ENCODE measurements at regions not wholly inside any gene's neighbourhood (a gene's known extent, or its start where the extent isn't known, plus 50 kb on each side); places are given as distances from the start of the nearest gene placed in this dataset.

DNA sequence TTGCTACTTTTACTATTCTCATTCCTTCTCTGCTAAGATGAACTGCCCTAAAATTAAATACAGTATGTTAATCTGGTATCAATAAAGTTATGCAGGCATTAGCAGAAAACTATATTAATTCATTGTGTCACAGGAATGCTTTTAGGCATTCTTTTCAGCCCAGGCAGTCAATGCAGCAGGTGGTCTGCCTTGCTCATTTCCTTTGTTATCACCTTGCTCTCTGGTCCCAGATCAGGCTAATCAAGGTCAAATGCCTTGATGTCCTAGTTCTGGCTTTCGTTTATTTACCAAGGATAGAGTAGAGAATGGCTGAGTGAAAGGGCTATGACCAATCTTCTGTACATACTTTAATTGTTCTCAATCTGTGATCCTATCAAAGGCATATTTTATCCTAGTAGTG, 1023.6 kb downstream of the TMEM182 start:
- H3K4me3 ChIP-seq, result no peak overlapping the region
- H3K36me3 ChIP-seq (ENCODE audit: low read depth), result no peaks in the 10 kb centered on the region
- no peaks in the 10 kb centered on the region for H3K4me1 ChIP-seq (ENCODE audit: low read depth)
- no peak for ATAC-seq
- no peaks in the 10 kb centered on the region for H3K9me3 ChIP-seq
- DNase-seq, result no peak
- intact Hi-C loops (cut with DNase I, micrococcal nuclease), result no loop called here
- TF ChIP-seq, protein P1, sequence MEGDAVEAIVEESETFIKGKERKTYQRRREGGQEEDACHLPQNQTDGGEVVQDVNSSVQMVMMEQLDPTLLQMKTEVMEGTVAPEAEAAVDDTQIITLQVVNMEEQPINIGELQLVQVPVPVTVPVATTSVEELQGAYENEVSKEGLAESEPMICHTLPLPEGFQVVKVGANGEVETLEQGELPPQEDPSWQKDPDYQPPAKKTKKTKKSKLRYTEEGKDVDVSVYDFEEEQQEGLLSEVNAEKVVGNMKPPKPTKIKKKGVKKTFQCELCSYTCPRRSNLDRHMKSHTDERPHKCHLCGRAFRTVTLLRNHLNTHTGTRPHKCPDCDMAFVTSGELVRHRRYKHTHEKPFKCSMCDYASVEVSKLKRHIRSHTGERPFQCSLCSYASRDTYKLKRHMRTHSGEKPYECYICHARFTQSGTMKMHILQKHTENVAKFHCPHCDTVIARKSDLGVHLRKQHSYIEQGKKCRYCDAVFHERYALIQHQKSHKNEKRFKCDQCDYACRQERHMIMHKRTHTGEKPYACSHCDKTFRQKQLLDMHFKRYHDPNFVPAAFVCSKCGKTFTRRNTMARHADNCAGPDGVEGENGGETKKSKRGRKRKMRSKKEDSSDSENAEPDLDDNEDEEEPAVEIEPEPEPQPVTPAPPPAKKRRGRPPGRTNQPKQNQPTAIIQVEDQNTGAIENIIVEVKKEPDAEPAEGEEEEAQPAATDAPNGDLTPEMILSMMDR (IDR thresholded peaks at IDR 0.05), result no peak

DNA sequence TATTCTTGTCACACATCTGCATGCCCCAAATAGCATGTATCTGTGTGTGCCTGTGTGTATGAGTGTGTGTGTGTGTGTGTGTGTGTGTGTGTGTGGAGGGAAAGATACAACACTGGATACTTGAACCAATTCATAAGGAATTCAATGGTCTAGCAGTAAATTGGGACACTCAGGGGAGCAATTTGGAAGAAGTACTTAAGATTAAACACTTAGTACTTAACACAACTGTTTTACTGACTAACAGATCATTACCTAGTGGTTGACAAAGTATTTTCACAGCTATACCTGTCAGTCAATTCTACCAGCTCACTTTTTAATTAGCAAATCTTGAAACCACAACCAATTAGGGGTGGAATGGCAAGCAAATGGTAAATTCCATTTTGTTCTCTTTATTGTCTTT, 1024.1 kb downstream of the TMEM182 start:
- TF ChIP-seq, protein P1 (IDR thresholded peaks at IDR 0.05), result no peak
- Histone ChIP-seq H3K36me3 (ENCODE audit: low read depth) (no peaks in the 10 kb centered on the region), H3K4me3 (no peak overlapping the region), H3K9me3 (no peaks in the 10 kb centered on the region), H3K4me1 (ENCODE audit: low read depth) (no peaks in the 10 kb centered on the region)
- ATAC-seq (no peak), DNase-seq (no peak)
- intact Hi-C loops (cut with DNase I, micrococcal nuclease), result no loop called here

- ATAC-seq, result no peak
- H3K4me1 ChIP-seq (ENCODE audit: low read depth), result no peaks in the 10 kb centered on the region
- intact Hi-C loops (cut with DNase I, micrococcal nuclease), result no loop called here
- no peak overlapping the region for H3K4me3 ChIP-seq
- no peaks in the 10 kb centered on the region for H3K36me3 ChIP-seq (ENCODE audit: low read depth)
- no peaks in the 10 kb centered on the region for H3K9me3 ChIP-seq
- TF ChIP-seq, protein P1 (IDR thresholded peaks at IDR 0.05), result no peak
- no peak for DNase-seq
These were observed 1026.6 kb downstream of the TMEM182 start for GRCh38 chr2:103788389-103788788.

DNA sequence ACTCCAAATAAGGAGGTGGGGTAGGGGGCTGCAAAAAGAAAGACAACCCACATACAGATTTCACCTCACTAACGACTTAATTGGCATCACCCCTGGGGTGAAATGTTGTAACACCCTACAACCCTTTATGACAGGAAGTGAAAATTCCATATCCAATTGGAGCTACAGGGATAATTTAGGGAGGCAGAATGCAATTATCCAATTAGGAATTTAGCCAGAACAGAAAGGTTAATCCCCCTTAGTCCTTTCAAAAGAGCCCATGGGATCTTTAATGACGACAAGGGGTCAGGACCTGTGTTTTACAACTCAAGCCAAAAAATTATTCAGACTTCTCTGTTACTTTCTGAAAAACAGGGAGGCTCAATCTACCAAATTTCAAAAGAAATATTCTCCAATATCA, 1027.1 kb downstream of the TMEM182 start:
- intact Hi-C loops (cut with DNase I, micrococcal nuclease), result no loop called here

DNA sequence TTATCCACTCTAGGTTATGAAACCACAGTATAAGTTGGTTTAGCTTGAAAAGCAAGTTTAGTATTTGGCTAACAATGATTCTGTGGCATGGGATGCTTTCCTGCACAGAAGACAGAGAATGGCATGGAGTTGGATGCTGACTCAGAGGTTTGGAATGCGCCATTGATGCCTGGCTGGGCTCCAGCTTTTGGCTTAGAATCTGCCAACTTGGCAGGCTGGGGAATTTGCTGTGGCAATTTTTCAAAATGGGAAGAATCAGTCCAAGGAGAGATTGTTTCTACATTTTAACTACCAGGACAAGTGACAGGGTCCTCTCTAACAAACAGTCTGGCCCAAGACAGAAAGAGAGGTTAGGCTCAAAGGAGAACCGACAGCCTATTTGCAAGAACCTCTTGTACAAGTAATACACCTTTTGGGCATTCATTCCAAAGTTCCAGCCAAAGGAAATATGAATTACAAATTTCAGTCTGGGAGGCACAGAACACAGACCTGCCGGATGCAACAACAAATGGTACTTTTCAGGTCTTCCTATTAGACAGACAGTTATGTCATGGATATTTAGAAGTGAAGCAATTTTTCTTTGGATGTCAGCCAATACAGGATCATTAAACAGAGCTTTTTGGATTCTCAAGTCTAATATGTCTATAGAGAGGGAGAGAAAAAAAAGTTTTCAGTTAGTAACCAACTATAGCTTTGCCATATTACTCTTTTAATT, 1027.7 kb downstream of the TMEM182 start:
- Histone ChIP-seq H3K4me3 (no peak overlapping the region), H3K9me3 (peaks cover 5% of the 10 kb centered on the region), H3K36me3 (ENCODE audit: low read depth) (no peaks in the 10 kb centered on the region), H3K4me1 (ENCODE audit: low read depth) (no peaks in the 10 kb centered on the region)
- DNase-seq (peak in 1 of 3 donors; percentile 1), ATAC-seq (no peak)
- intact Hi-C loops (cut with DNase I, micrococcal nuclease), result no loop called here
- TF ChIP-seq, protein P1 (IDR thresholded peaks at IDR 0.05), result no peak

More for the DNA sequence above, 1027.1 kb downstream of the TMEM182 start:
- no peak for DNase-seq
- Histone ChIP-seq H3K9me3 (no peaks in the 10 kb centered on the region), H3K36me3 (ENCODE audit: low read depth) (no peaks in the 10 kb centered on the region), H3K4me1 (ENCODE audit: low read depth) (no peaks in the 10 kb centered on the region), H3K4me3 (no peak overlapping the region)
- no peak for ATAC-seq
- TF ChIP-seq, protein P1 (IDR thresholded peaks at IDR 0.05), result no peak

Data from mucosa of descending colon (tissue), 3 donors.